NCI-H128 (cell line): ENCODE measurements at regions not wholly inside any gene's neighbourhood (a gene's known extent, or its start where the extent isn't known, plus 50 kb on each side); places are given as distances from the start of the nearest gene placed in this dataset.
"Not testable (repeated sequence)": the region's sequence is repeated elsewhere in the genome, so short reads cannot be mapped to it uniquely, and the experiment has no call there.

ENCODE experiments used
- DNase-seq: peaks from one replicate; lab custom pipeline; 2025; ENCODE audit not compliant: unreplicated experiment; lab: John Stamatoyannopoulos, UW

DNA sequence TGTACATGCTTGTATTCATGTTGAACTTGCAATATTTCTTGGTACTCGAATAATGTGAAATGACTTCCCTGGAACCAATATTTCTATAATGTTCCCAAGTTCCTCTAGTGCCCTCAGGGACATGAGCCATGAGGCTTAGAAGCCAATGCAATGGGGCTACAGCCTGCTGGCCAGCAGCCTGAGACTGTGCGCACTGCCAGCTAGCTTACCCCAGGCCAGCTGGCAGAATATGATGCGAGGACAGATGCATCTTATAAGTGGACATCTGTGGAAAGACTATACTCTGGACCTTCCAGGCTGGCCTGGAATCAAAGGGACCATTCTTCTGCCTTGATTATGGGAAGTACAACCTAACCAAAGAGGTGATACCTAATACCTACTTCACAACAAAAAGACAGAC is 1862.0 kb upstream of the ACO1 start:
- DNase-seq = no peak

DNA sequence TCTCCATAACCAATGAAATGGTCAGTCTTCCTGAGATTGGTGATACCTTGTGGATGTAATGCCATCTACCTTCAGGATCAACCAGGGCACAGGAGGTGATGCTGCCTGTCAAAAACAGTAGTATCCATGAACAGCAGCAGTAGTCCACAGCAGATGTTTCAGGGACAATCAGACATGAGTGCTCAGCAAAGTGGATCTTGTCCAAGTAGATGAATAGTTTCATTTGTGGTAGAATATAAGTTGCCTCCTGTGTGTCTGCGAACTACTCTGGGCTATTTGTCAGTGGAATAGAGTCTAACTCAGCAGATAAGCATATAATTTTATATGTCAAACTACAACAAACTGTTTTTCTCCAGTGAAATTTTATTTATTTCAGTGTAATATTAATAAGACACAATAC is 1860.1 kb upstream of the ACO1 start:
- DNase-seq = no peak

DNA sequence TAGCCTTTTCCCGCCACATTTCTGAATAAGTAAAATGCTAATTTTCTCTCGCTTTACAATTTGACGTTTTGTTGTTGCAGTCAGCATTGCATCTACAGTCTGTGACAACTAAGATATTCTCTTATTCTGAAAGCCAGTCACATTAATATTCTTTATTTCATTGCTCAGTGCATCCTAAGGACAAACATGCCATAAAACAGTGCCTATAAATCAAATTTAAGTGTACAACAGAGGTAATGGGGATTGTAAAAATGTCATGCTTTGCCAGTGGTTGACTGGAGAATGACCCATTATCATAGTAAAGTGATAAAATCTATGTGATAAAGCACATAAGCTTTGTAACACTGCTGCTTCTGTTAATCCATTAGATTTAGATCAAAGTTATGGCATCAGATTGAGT is 1850.0 kb upstream of the ACO1 start:
- no peak for DNase-seq

DNA sequence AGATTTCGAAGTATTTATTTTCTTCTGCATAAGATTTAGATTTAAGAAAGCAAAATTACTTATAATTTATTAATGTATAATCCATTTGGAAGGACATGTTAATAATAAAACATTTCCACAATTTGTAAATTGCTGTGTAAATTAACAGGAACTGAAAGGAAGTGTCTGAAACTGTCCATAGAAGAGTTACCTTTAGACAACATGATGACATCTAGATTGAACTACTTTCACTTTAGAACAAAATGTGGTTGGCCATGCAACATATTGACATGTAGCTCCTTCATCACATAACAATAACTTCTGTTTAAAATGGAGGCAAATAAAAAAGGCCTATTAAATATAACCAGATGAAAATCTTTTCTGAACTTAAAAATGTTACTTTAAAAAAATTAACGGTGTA is 1849.5 kb upstream of the ACO1 start:
- DNase-seq = no peak

DNA sequence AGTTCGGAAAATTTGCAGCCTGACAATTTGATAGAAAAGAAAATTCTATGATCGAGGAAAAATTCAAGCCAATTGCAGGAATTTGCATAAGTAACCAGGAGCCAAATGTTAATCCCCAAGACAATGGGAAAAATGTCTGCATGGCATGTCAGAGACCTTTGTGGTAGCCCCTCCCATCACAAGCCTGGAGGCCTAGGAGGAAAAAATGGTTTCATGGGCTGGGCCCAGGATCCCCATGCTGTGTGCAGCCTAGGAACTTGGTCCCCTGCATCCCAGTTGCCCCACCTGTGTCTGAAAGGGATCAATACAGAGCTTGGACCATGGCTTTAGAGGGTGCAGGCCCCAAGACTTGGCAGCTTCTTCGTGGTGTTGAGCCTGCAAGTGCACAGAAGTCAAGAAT is 1847.9 kb upstream of the ACO1 start:
- no peak for DNase-seq

DNA sequence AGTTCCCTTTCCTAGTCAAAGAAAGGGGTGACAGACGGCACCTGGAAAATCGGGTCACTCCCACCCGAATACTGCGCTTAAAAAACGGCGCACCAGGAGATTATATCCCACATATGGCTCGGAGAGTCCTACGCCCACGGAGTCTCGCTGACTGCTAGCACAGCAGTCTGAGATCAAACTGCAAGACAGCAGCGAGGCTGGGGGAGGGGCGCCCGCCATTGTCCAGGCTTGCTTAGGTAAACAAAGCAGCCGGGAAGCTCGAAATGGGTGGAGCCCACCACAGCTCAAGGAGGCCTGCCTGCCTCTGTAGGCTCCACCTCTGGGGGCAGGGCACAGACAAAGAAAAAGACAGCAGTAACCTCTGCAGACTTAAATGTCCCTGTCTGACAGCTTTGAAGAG is 1844.7 kb upstream of the ACO1 start:
- not testable (repeated sequence) for DNase-seq

DNA sequence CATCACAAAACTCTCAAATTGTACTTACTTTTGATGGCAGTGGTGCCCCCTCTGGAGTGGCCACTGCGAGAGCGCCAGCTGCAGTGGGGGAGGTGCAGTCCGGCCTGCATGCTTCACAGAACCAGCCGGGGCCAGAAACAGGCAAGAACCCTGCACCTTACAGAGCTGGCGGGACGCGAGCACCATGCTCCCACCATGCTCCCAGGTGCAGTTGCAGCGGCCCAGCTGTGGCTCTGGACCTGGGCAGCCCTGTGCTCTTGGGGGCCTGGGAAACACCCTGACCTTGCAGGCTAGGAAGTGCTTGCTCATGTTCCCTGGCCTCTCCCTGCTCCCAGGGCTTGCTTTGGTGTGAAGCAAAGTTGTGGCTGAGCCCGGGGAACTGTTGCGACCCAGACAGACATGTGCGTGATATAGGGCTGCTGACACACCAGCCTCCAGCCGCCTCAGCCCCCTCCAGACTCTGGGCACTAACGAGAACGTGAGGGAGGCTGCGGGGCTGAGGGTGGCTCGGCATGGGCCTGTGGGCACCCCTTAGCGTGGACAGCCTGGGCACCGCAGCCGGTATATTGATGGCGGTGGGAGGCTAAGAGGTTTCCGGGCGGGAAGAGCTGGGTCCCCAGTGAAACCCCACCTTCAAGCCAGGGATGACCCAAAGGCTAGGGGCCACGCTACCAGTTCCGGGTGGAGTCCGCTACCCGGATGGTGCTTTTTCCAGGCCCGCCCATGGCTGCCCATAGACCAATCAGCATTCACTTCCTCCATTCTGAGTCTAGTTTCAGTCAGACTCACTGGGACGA is 1809.9 kb upstream of the ACO1 start:
- DNase-seq = no peak

DNA sequence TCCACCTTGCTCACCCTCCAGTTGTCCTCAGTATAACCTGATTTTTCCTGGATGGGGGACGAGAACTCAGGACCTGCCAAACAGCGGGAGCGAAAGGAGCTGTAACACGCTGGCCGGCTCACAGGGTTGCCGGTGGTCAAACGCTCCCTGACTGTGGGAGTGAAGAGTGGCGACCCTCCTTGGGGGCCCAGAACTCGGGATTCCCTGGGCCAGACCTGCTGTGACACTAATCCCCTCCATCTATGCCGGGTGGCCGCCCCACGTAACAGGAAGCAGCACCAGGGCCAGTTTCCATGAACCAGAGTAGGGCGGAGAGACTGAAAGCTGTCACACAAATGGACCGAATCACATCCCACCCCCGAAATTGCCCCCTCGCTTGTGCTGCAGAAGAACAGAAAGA is 1809.2 kb upstream of the ACO1 start:
- DNase-seq = no peak

DNA sequence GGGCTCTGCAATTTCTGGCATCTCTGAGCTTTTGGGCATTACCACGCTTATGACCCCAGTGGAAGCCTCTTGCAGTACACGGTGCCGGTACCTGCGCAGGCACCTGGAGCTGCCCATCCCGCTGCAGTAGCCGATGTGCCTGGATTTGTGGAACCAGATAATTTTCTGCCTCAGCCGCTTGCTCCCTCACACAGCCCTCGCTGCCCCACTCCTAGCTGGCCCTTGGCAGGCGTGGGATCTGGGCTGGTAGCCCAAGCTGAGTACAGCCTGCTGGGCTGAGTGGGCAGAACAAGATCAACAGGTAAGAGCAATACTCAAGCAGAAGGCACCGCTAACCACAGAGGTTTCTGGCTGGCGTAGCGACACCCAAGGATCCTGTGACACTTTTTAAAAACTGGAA is 1808.8 kb upstream of the ACO1 start:
- no peak for DNase-seq

DNA sequence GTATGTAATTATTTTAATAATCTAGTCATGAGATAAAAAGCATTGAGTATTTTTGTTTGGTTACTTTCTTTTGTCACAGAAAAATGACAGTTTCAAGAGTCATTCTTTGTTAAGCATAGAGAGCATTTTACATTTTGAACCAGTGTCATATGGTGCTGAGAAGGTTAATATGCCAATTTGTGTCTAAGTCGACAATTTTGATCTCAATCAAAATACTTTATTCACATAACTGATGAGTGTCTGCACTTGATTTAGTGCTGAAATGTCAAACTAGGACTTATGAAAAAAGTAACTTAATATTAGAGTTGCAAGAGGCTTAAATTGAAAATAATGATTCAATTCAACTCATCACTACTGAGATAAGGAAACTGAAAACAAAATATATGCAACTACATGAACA is 1804.6 kb upstream of the ACO1 start:
- DNase-seq = no peak

DNA sequence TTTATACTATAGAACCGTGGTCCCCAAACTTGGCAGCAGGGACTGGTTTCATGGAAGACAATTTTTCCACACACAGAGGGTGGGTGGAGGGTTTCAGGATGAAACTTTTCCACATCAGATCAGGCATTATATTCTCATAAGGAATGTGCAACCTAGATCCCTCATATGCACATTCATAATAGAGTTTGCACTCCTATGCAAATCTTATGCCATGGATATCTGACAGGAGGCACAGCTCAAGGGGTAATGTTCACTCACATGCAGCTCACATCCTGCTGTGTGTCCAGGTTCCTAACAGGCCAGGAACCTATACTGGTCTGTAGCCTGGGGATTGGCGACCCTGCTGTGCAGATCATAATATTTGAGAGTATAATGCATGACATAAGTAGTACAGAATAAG is 1802.2 kb upstream of the ACO1 start:
- DNase-seq = no peak

DNA sequence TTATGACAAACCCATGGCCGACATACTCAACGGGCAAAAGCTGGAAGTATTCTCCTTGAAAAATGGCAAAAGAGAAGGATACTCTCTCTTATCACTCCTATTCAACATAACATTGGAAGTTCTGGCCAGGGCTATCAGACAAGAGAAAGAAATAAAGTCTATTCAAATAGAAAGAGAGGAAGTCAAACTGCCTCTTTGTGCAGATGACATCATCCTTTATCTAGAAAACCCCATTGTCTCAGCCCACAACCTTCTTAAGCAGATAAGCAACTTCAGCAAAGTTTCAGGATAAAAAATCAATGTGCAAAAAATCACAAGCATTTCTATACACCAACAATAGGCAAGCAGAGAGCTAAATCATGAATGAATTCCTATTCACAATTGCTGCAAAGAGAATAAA is 1799.9 kb upstream of the ACO1 start:
- no peak for DNase-seq

DNA sequence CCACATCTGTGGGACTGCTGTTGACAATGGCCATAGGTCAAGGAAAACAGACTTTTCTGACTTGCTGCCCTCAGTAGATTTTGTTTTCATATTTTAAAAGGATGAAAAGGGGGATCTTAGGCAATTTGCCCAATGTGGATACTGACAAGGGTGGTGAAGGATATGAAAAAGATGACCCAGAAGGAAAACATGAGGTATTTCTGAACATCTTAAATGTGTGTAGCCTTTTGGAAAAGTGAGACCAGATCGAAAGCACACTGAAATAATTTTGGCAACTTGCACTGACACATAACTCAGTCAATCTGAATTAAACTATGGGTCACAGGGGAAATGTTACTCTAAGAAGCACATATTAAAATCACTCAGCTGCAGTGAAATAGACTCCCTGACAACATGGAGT is 1793.0 kb upstream of the ACO1 start:
- DNase-seq = no peak

DNA sequence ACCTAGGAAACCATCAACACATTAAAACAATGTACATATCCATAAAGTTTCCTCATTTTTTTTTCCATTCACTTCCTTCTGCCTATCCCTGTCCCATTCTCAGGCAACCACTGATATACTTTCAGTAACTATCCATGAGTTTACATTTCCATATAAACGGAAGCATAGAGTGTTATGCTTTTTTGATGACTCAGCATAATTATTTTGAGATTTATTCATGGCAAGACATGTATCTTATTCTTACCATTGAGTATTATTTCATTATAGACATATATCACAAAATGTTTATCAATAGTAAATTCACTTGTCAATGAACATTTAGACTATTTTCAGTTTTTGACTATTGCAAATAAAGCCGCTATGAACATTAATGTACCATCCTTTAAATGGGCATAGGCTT is 1786.8 kb upstream of the ACO1 start:
- DNase-seq = no peak

DNA sequence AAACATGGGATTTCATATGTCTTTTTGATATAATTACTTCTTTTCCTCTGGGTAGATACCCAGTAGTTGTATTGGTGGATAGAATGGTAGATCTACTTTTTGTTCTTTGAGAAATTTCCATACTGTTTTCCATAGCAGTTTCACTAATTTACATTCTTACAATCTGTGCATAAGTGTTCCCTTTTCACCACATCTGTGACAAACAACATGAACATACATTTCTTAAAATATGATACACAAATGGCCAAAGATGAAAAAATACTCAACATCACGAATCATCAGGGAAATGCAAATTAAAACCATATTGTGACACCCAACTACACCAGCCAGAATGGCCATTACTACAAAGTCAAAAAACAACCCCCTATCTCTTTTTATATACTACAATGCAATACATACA is 1778.5 kb upstream of the ACO1 start:
- no peak for DNase-seq

DNA sequence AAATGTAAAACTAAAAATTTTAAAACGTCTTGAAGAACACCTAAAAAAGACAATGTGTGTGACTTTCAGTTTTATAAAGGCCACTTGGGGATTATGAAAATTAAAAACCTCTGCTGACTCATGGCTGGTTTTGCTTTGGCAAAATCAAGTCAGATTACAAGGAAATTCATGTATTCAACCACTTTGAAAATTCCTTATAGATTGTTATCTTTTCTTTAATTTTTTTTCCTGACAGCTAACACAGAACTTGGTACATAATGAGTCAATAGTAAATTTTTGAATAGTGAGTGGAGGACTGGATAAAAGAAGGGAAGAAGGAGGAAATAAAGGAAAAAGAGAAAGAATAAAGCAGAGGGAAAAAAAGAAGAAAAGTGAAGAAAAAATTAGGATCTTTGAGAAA is 1774.7 kb upstream of the ACO1 start:
- DNase-seq = no peak

DNA sequence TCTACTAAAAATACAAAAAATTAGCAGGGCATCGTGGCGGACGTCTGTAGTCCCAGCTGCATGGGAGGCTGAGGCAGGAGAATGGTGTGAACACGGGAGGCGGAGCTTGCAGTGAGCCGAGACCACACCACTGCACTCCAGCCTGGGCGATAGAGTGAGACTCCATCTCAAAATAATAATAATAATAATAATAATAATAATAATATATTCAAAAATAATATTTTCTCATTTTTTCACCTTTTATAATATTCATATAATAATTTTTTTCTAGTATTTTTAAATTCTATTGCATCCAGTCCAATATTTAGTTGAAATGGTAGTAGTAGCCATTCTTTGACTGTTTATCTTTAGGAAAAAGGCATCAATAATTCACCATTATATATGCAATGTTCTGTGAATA is 1767.7 kb upstream of the ACO1 start:
- not testable (repeated sequence) for DNase-seq

DNA sequence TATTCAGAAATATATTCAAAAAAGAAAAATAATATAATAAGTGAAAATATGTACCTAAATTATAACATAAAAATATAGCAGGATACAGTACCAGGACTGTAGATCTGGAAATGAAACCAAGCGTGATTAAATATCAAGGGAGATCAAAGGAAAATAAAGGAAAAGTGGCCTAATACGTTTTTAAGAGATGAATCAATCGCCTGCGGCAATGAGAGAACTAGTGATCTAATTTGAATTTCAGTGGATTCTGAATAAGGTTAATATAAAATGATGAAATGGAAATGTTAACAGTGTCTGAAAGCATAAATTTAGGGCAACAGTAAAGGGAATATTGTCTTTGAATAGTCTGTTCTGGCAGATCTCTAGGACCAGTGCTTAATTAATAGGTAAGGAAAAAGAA is 1761.9 kb upstream of the ACO1 start:
- DNase-seq = no peak

DNA sequence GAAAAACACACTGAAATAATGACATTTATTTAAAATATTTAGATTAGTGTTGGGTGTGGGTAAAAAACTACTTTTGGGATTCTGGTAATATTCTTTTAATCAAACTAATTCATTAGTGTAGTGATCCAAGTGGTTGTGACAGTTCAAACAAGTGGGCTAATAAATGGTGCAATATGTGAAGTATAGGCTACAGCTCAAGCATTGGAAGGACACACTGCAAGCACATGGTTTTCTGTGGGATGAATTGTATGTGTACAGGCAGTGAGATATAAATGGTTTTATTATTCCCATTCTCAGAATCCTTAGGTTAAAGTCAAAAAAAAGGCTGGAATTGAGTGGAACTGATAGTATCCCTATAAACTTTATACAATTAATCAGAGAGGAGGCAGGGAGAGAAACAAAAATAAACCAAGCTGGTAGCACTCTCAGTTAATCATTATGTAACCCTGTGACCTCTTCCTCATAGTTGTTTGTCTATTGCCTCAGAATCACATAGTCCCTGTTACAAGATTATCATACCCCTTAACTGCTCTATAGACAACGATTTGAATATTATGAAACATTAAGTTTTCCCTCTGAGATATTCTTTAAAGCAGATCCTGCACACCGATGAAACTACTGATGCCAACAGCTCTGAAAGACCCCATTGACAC is 1755.4 kb upstream of the ACO1 start:
- DNase-seq = no peak

DNA sequence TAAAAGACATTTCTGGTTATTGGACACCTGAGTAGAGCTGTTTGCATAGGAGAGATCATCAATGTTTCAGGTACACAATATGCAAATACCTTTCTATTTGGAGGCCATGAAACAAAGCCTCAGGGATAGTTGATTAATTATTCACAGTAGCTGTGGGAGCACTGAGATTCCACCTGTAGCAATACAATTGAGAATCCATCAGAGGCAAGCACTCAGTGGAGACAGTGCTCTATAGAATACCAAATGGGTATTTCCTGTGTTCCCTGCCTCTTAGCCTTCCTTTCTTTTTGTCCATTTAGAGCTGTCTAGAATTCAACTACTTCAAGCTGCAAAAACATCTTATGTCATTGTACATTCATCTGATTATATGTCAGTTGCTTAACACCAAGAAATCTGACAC is 1754.0 kb upstream of the ACO1 start:
- DNase-seq = no peak

DNA sequence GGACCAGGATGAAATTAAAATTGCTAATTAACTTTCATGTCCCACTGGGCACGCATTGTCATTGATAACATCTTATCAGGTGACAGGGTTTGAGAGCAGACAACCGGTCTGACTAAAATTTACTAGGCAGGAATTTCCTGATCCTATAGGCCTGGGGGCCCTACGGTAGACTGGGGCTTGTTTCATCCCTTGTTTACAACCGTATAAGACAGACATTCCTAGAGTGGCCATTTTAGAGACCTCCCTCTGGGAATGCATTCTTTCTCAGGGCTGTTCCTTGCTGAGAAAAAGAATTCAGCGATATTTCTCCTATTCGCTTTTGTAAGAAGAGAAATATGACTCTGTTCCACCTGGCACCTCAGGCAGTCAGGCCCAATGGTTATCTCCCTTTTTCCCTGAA is 1737.8 kb upstream of the ACO1 start:
- DNase-seq = not testable (repeated sequence)

DNA sequence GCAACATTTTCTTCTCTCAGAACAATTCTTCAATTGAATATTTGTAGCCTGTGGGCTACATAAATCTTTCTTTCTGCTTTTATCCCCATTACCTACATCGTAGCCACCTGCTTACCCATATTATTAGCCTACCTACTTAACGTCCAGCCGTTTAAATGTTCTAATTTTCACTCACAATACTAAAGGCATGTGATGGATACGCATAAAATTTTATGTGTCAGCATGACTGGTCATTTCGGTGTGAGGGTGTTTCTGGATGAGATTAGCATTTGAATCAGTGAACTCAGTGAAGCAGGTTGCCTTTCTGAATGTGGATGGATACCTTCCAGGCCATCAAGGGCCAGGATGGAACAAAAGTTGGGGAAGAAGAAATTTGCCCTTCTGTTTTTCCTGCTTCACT is 1722.5 kb upstream of the ACO1 start:
- no peak for DNase-seq
